ENCODE measurements at regions not wholly inside any gene's neighbourhood (a gene's known extent, or its start where the extent isn't known, plus 50 kb on each side); places are given as distances from the start of the nearest gene placed in this dataset.

DNA sequence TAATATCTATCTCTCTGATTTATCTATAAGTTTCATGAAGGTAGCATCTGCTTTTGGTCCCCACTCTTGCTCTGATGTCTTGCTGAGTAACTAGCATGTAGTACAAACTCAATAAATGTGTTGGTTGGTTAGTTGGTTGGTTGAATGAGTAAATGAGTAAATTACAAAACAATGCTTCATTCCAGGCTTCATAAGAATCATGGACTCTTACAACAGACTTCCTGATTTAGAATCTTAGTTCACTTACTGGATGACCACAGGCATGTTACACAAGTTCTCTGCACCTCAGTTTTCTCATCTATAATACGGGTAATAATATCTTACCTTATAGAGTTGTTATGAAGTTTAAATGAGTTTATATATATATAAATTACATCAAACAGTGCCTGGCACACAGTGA, 98.6 kb downstream of the ZNF281 start:
- H4K91ac ChIP-seq (ENCODE audit: low read length): no peak overlapping the region
- DNase-seq: peak; percentile 44
- no peak overlapping the region for H3K14ac ChIP-seq (ENCODE audit: low read length in 2 of 2)
- no peak overlapping the region for H3K9ac ChIP-seq (ENCODE audit: low read length)
- WGBS: no CpG with 5 or more reads among the region's 1 CpG
- H2AK5ac ChIP-seq (ENCODE audit: low read length, severe bottlenecking): no peak overlapping the region
- H3K4me1 ChIP-seq (ENCODE audit: control insufficient read depth, insufficient read depth, low read depth, low read length): peaks cover 2% of the 10 kb centered on the region
- H3K23ac ChIP-seq (ENCODE audit: low read length in 2 of 2): no peak overlapping the region
- H3K36me3 ChIP-seq (ENCODE audit: control insufficient read depth in 1 of 2, insufficient read depth in 2 of 2, low read depth in 1 of 2, low read length in 2 of 2): no peaks in the 10 kb centered on the region
- no peak overlapping the region for H3K4ac ChIP-seq (ENCODE audit: low read depth in 1 of 2, low read length in 2 of 2)
- no peak overlapping the region for H3K18ac ChIP-seq (ENCODE audit: low read depth in 1 of 2, low read length in 2 of 2)
- no peaks in the 10 kb centered on the region for H3K9me3 ChIP-seq (ENCODE audit: control insufficient read depth, low read length)
- no peak overlapping the region for H2BK12ac ChIP-seq (ENCODE audit: low read length in 2 of 2)
- no peak overlapping the region for H2BK5ac ChIP-seq (ENCODE audit: low read depth, low read length, poor library complexity, severe bottlenecking)
- no peak overlapping the region for H4K8ac ChIP-seq (ENCODE audit: low read length)
- no peak overlapping the region for H3K4me3 ChIP-seq (ENCODE audit: insufficient read depth in 1 of 2, low read depth in 1 of 2, low read length in 2 of 2)
- H2BK15ac ChIP-seq (ENCODE audit: low read depth, poor library complexity, severe bottlenecking): no peak overlapping the region
- H3K27ac ChIP-seq (ENCODE audit: low read length, poor library complexity, severe bottlenecking): no peak overlapping the region
- H3K27me3 ChIP-seq (ENCODE audit: control insufficient read depth in 1 of 2, insufficient read depth in 1 of 2, low read length in 2 of 2): no peaks in the 10 kb centered on the region
- H3K79me1 ChIP-seq (replicated peaks; ENCODE audit: low read length, poor library complexity, severe bottlenecking): no peaks in the 10 kb centered on the region
- no peak overlapping the region for H2BK120ac ChIP-seq (ENCODE audit: low read depth, low read length)
- H3K4me2 ChIP-seq (ENCODE audit: low read length, poor library complexity, severe bottlenecking): no peak overlapping the region
- H2AFZ ChIP-seq (ENCODE audit: low read depth, low read length): no peak overlapping the region

GRCh38 chr1:200310824-200311223, 99.0 kb downstream of the ZNF281 start:
- H3K27ac ChIP-seq (ENCODE audit: low read length, poor library complexity, severe bottlenecking): no peak overlapping the region
- peak overlapping the region; percentile 48 for H2AK5ac ChIP-seq (ENCODE audit: low read length, severe bottlenecking)
- DNase-seq: no peak
- WGBS: 87% methylated on average over 2 of the region's 2 CpGs
- no peaks in the 10 kb centered on the region for H3K79me1 ChIP-seq (replicated peaks; ENCODE audit: low read length, poor library complexity, severe bottlenecking)
- no peaks in the 10 kb centered on the region for H3K9me3 ChIP-seq (ENCODE audit: control insufficient read depth, low read length)
- H3K23ac ChIP-seq (ENCODE audit: low read length in 2 of 2): no peak overlapping the region
- H4K8ac ChIP-seq (ENCODE audit: low read length): no peak overlapping the region
- H2AFZ ChIP-seq (ENCODE audit: low read depth, low read length): no peak overlapping the region
- H2BK120ac ChIP-seq (ENCODE audit: low read depth, low read length): no peak overlapping the region
- no peaks in the 10 kb centered on the region for H3K27me3 ChIP-seq (ENCODE audit: control insufficient read depth in 1 of 2, insufficient read depth in 1 of 2, low read length in 2 of 2)
- H2BK15ac ChIP-seq (ENCODE audit: low read depth, poor library complexity, severe bottlenecking): no peak overlapping the region
- H3K9ac ChIP-seq (ENCODE audit: low read length): no peak overlapping the region
- H4K91ac ChIP-seq (ENCODE audit: low read length): no peak overlapping the region
- no peak overlapping the region for H3K18ac ChIP-seq (ENCODE audit: low read depth in 1 of 2, low read length in 2 of 2)
- no peak overlapping the region for H3K4ac ChIP-seq (ENCODE audit: low read depth in 1 of 2, low read length in 2 of 2)
- H3K14ac ChIP-seq (ENCODE audit: low read length in 2 of 2): no peak overlapping the region
- H3K4me3 ChIP-seq (ENCODE audit: insufficient read depth in 1 of 2, low read depth in 1 of 2, low read length in 2 of 2): no peak overlapping the region
- no peaks in the 10 kb centered on the region for H3K36me3 ChIP-seq (ENCODE audit: control insufficient read depth in 1 of 2, insufficient read depth in 2 of 2, low read depth in 1 of 2, low read length in 2 of 2)
- no peak overlapping the region for H3K4me2 ChIP-seq (ENCODE audit: low read length, poor library complexity, severe bottlenecking)
- H3K4me1 ChIP-seq (ENCODE audit: control insufficient read depth, insufficient read depth, low read depth, low read length): peaks cover 2% of the 10 kb centered on the region
- H2BK5ac ChIP-seq (ENCODE audit: low read depth, low read length, poor library complexity, severe bottlenecking): no peak overlapping the region
- no peak overlapping the region for H2BK12ac ChIP-seq (ENCODE audit: low read length in 2 of 2)

GRCh38 chr1:200307755-200308066, 102.1 kb downstream of the ZNF281 start:
- H2BK12ac ChIP-seq (ENCODE audit: low read length in 2 of 2): no peak overlapping the region
- H3K4me2 ChIP-seq (ENCODE audit: low read length, poor library complexity, severe bottlenecking): no peak overlapping the region
- H2BK5ac ChIP-seq (ENCODE audit: low read depth, low read length, poor library complexity, severe bottlenecking): no peak overlapping the region
- H2BK15ac ChIP-seq (ENCODE audit: low read depth, poor library complexity, severe bottlenecking): no peak overlapping the region
- H2AK5ac ChIP-seq (ENCODE audit: low read length, severe bottlenecking): no peak overlapping the region
- DNase-seq: no peak
- H3K9me3 ChIP-seq (ENCODE audit: control insufficient read depth, low read length): no peaks in the 10 kb centered on the region
- H4K8ac ChIP-seq (ENCODE audit: low read length): no peak overlapping the region
- no peak overlapping the region for H3K14ac ChIP-seq (ENCODE audit: low read length in 2 of 2)
- no peak overlapping the region for H4K91ac ChIP-seq (ENCODE audit: low read length)
- no peak overlapping the region for H3K23ac ChIP-seq (ENCODE audit: low read length in 2 of 2)
- no peak overlapping the region for H3K27ac ChIP-seq (ENCODE audit: low read length, poor library complexity, severe bottlenecking)
- no peak overlapping the region for H3K9ac ChIP-seq (ENCODE audit: low read length)
- H3K4me3 ChIP-seq (ENCODE audit: insufficient read depth in 1 of 2, low read depth in 1 of 2, low read length in 2 of 2): no peak overlapping the region
- H3K27me3 ChIP-seq (ENCODE audit: control insufficient read depth in 1 of 2, insufficient read depth in 1 of 2, low read length in 2 of 2): no peaks in the 10 kb centered on the region
- no peak overlapping the region for H3K4ac ChIP-seq (ENCODE audit: low read depth in 1 of 2, low read length in 2 of 2)
- H3K79me1 ChIP-seq (replicated peaks; ENCODE audit: low read length, poor library complexity, severe bottlenecking): no peaks in the 10 kb centered on the region
- H3K36me3 ChIP-seq (ENCODE audit: control insufficient read depth in 1 of 2, insufficient read depth in 2 of 2, low read depth in 1 of 2, low read length in 2 of 2): no peaks in the 10 kb centered on the region
- no peak overlapping the region for H2AFZ ChIP-seq (ENCODE audit: low read depth, low read length)
- H2BK120ac ChIP-seq (ENCODE audit: low read depth, low read length): no peak overlapping the region
- no peaks in the 10 kb centered on the region for H3K4me1 ChIP-seq (ENCODE audit: control insufficient read depth, insufficient read depth, low read depth, low read length)
- H3K18ac ChIP-seq (ENCODE audit: low read depth in 1 of 2, low read length in 2 of 2): no peak overlapping the region
- WGBS: no CpG with 5 or more reads among the region's 2 CpGs

DNA sequence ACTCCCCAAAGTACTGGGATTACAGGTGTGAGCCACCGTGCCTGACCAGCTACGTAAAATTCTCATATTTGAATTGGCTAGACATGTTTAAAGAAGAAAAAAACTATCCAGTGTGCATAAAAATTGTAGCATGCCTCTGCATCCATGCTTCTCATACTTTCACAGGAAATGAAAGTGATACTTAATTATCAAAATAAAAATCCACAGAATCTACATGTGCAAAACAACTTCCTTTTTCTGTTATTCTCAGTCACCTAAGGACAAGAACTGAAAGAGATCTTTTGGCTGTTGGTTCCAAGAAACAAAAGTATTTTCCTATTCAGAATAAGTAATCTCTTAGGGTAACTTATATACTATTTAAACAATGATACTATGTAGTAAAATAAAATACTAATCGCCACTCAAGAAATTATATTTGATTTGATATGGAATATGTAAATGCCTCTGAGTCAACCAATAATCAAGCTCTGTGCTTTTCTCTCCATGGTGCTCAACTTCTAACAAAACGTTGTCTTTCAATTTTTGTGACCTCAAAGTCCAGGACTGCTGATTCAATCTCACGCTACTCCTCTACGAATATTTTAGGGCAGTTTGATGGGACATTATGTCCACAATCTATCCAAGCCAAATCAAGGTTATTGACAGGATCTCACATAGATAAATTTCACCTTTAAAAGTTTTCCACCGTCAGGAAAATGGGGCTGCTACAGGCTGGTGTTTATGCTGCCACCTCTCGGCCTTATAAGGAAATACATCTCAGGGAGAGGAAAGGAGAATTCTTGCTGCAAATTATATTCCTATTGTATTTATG, 102.7 kb downstream of the ZNF281 start:
- peak; percentile 45 for DNase-seq
- Histone ChIP-seq H4K91ac (ENCODE audit: low read length) (no peak overlapping the region), H3K27me3 (ENCODE audit: control insufficient read depth in 1 of 2, insufficient read depth in 1 of 2, low read length in 2 of 2) (no peaks in the 10 kb centered on the region), H3K4ac (ENCODE audit: low read depth in 1 of 2, low read length in 2 of 2) (no peak overlapping the region), H2BK15ac (ENCODE audit: low read depth, poor library complexity, severe bottlenecking) (no peak overlapping the region), H2BK12ac (ENCODE audit: low read length in 2 of 2) (no peak overlapping the region), H3K79me1 (replicated peaks; ENCODE audit: low read length, poor library complexity, severe bottlenecking) (no peaks in the 10 kb centered on the region), H2BK120ac (ENCODE audit: low read depth, low read length) (no peak overlapping the region), H2AK5ac (ENCODE audit: low read length, severe bottlenecking) (no peak overlapping the region), H3K9ac (ENCODE audit: low read length) (peak overlapping the region; percentile 38), H3K9me3 (ENCODE audit: control insufficient read depth, low read length) (no peaks in the 10 kb centered on the region), H4K8ac (ENCODE audit: low read length) (no peak overlapping the region), H3K36me3 (ENCODE audit: control insufficient read depth in 1 of 2, insufficient read depth in 2 of 2, low read depth in 1 of 2, low read length in 2 of 2) (no peaks in the 10 kb centered on the region), H3K23ac (ENCODE audit: low read length in 2 of 2) (no peak overlapping the region), H3K4me1 (ENCODE audit: control insufficient read depth, insufficient read depth, low read depth, low read length) (peaks cover 2% of the 10 kb centered on the region), H3K4me2 (ENCODE audit: low read length, poor library complexity, severe bottlenecking) (no peak overlapping the region), H3K27ac (ENCODE audit: low read length, poor library complexity, severe bottlenecking) (no peak overlapping the region), H3K14ac (ENCODE audit: low read length in 2 of 2) (no peak overlapping the region), H3K18ac (ENCODE audit: low read depth in 1 of 2, low read length in 2 of 2) (no peak overlapping the region), H2AFZ (ENCODE audit: low read depth, low read length) (no peak overlapping the region), H3K4me3 (ENCODE audit: insufficient read depth in 1 of 2, low read depth in 1 of 2, low read length in 2 of 2) (no peak overlapping the region), H2BK5ac (ENCODE audit: low read depth, low read length, poor library complexity, severe bottlenecking) (no peak overlapping the region)
- 43% methylated on average over 5 of the region's 8 CpGs for WGBS

Data from mesenchymal stem cell (in vitro differentiated cells and primary cell).